Ishikawa (cell line): ENCODE measurements at regions not wholly inside any gene's neighbourhood (a gene's known extent, or its start where the extent isn't known, plus 50 kb on each side); places are given as distances from the start of the nearest gene placed in this dataset.

Source experiments
- CREB1 ChIP-seq: IDR thresholded peaks from 2 replicates; pipeline ENCODE4 v1.6.1; 2012; ENCODE audit warnings: low read depth
- EP300 ChIP-seq: IDR thresholded peaks from 2 replicates; pipeline ENCODE4 v1.6.1; 2012; ENCODE audit warnings: borderline replicate concordance
- RAD21 ChIP-seq: IDR thresholded peaks from 2 replicates; pipeline ENCODE4 v1.6.1; 2012; ENCODE audit warnings: low read depth
- TAF1 ChIP-seq: IDR thresholded peaks from 2 replicates; pipeline ENCODE4 v1.6.1; 2012; ENCODE audit warnings: low read depth, mild to moderate bottlenecking
- TCF12 ChIP-seq: IDR thresholded peaks from 2 replicates; pipeline ENCODE4 v1.6.1; 2012; ENCODE audit warnings: low read depth
- ZBTB7A ChIP-seq: IDR thresholded peaks from 2 replicates; pipeline ENCODE4 v1.6.1; 2012; ENCODE audit warnings: low read depth
- TF ChIP-seq, protein P1 (sequence below): IDR thresholded peaks from 2 replicates; pipeline ENCODE4 v1.6.1; 2012; ENCODE audit warnings: low read depth, mild to moderate bottlenecking
- TF ChIP-seq, protein P2 (sequence below): IDR thresholded peaks from 2 replicates; pipeline ENCODE4 v1.6.1; 2012
- TF ChIP-seq, protein P3 (sequence below): IDR thresholded peaks from 2 replicates; pipeline ENCODE4 v1.6.1; 2012

DNA sequence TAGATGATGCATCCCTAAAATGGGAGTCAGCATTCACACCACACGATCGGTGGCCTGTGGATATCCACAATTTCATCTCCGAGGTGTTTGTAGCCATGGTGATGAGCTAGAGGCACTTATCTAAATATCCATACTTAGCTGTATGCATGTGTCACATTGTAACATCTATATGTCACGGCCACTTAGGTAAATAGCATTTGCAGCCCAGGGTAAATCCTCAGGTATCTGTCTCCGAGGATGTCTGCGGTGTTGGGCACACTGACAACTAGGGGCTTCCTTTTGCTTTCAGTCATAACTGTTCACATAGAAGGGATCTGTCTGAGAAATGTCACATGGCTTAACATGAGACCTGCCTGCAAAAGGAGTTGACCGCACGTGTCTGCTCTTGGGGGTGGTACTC lies 455.2 kb upstream of the ZFHX3 start:
- TF ChIP-seq TCF12 (no peak), CREB1 (no peak), RAD21 (no peak), ZBTB7A (no peak), TAF1 (no peak), EP300 (no peak)
- TF ChIP-seq, protein P1, sequence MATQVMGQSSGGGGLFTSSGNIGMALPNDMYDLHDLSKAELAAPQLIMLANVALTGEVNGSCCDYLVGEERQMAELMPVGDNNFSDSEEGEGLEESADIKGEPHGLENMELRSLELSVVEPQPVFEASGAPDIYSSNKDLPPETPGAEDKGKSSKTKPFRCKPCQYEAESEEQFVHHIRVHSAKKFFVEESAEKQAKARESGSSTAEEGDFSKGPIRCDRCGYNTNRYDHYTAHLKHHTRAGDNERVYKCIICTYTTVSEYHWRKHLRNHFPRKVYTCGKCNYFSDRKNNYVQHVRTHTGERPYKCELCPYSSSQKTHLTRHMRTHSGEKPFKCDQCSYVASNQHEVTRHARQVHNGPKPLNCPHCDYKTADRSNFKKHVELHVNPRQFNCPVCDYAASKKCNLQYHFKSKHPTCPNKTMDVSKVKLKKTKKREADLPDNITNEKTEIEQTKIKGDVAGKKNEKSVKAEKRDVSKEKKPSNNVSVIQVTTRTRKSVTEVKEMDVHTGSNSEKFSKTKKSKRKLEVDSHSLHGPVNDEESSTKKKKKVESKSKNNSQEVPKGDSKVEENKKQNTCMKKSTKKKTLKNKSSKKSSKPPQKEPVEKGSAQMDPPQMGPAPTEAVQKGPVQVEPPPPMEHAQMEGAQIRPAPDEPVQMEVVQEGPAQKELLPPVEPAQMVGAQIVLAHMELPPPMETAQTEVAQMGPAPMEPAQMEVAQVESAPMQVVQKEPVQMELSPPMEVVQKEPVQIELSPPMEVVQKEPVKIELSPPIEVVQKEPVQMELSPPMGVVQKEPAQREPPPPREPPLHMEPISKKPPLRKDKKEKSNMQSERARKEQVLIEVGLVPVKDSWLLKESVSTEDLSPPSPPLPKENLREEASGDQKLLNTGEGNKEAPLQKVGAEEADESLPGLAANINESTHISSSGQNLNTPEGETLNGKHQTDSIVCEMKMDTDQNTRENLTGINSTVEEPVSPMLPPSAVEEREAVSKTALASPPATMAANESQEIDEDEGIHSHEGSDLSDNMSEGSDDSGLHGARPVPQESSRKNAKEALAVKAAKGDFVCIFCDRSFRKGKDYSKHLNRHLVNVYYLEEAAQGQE, result no peak
- TF ChIP-seq, protein P2, sequence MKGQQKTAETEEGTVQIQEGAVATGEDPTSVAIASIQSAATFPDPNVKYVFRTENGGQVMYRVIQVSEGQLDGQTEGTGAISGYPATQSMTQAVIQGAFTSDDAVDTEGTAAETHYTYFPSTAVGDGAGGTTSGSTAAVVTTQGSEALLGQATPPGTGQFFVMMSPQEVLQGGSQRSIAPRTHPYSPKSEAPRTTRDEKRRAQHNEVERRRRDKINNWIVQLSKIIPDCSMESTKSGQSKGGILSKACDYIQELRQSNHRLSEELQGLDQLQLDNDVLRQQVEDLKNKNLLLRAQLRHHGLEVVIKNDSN, result no peak
- TF ChIP-seq, protein P3, sequence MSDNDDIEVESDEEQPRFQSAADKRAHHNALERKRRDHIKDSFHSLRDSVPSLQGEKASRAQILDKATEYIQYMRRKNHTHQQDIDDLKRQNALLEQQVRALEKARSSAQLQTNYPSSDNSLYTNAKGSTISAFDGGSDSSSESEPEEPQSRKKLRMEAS, result no peak
